ENCODE measurements at regions not wholly inside any gene's neighbourhood (a gene's known extent, or its start where the extent isn't known, plus 50 kb on each side); places are given as distances from the start of the nearest gene placed in this dataset.

DNA sequence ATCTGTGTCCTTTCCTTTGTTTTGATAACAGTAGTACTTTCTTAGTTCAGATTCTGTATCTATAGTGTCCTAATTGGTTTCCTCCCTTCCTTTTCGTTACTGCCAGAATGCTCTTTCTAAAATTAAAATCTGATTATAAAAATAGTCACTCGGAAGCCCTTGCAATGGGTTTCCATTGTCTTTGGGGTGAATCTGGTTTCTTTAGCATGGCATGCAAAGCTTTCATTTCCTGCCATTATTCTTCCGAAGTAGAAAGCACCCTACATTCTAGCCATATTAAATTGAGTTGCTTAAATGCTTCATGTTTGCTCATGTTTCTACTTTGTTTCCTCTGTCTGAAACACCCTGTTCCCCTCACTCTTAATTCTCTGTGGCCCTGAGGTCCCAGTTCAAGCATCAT is 53.2 kb upstream of the MACF1 start:
- Histone ChIP-seq H2AFZ (ENCODE audit: low read depth, low read length) (no peak overlapping the region), H3K27ac (ENCODE audit: low read length) (no peak overlapping the region), H3K4me2 (ENCODE audit: low read length) (no peak overlapping the region), H3K79me2 (ENCODE audit: low read length) (peaks cover 37% of the 10 kb centered on the region), H4K20me1 (ENCODE audit: insufficient read depth, low read length) (no peaks in the 10 kb centered on the region; the same call in 1 of the 2 replicates), H3K9ac (ENCODE audit: low read length) (no peak overlapping the region), H3K36me3 (replicated peaks; ENCODE audit: low read depth, low read length) (no peaks in the 10 kb centered on the region), H3K4me3 (ENCODE audit: low read length) (no peak overlapping the region), H3K4me1 (ENCODE audit: low read length) (no peaks in the 10 kb centered on the region), H3K9me3 (ENCODE audit: insufficient read depth, low read length) (no peaks in the 10 kb centered on the region), H3K27me3 (ENCODE audit: low read depth, low read length) (no peaks in the 10 kb centered on the region)
- no peak for TF ChIP-seq EZH2phosphoT487 (IDR thresholded peaks at IDR 0.05; ENCODE audit: low read depth)
- TF ChIP-seq, protein P1, sequence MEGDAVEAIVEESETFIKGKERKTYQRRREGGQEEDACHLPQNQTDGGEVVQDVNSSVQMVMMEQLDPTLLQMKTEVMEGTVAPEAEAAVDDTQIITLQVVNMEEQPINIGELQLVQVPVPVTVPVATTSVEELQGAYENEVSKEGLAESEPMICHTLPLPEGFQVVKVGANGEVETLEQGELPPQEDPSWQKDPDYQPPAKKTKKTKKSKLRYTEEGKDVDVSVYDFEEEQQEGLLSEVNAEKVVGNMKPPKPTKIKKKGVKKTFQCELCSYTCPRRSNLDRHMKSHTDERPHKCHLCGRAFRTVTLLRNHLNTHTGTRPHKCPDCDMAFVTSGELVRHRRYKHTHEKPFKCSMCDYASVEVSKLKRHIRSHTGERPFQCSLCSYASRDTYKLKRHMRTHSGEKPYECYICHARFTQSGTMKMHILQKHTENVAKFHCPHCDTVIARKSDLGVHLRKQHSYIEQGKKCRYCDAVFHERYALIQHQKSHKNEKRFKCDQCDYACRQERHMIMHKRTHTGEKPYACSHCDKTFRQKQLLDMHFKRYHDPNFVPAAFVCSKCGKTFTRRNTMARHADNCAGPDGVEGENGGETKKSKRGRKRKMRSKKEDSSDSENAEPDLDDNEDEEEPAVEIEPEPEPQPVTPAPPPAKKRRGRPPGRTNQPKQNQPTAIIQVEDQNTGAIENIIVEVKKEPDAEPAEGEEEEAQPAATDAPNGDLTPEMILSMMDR (IDR thresholded peaks at IDR 0.05; ENCODE audit: low read depth, low read length) = no peak

DNA sequence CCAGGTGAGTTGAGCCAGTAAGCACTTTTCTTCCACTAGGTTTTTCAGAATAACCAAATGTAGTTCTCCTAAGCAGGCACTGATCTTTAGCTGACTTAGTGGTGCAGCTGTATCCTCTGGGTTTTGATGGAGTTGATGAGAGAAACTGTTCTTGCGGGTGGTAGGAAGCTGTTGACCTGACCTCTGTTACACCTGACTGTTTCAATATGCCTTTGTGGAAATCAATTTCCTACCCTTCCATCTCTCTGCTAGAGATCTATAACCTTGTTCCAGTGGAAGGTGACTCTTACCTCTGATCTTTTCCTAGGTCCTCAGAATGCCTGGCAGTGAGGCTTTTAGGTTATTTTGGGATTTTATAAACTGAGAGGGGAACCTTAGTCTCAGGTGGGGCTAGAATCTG is 51.6 kb upstream of the MACF1 start:
- no peaks in the 10 kb centered on the region for H3K9me3 ChIP-seq (ENCODE audit: insufficient read depth, low read length)
- H4K20me1 ChIP-seq (ENCODE audit: insufficient read depth, low read length) = peaks cover 8% of the 10 kb centered on the region
- H3K4me3 ChIP-seq (ENCODE audit: low read length) = no peak overlapping the region
- H3K4me1 ChIP-seq (ENCODE audit: low read length) = no peaks in the 10 kb centered on the region
- H3K27ac ChIP-seq (ENCODE audit: low read length) = no peak overlapping the region
- TF ChIP-seq, protein P1 (IDR thresholded peaks at IDR 0.05; ENCODE audit: low read depth, low read length) = no peak
- TF ChIP-seq EZH2phosphoT487 (IDR thresholded peaks at IDR 0.05; ENCODE audit: low read depth) = no peak
- H2AFZ ChIP-seq (ENCODE audit: low read depth, low read length) = no peak overlapping the region
- no peaks in the 10 kb centered on the region for H3K27me3 ChIP-seq (ENCODE audit: low read depth, low read length)
- no peak overlapping the region for H3K4me2 ChIP-seq (ENCODE audit: low read length)
- H3K9ac ChIP-seq (ENCODE audit: low read length) = no peak overlapping the region
- peaks cover 42% of the 10 kb centered on the region for H3K79me2 ChIP-seq (ENCODE audit: low read length)
- no peaks in the 10 kb centered on the region for H3K36me3 ChIP-seq (replicated peaks; ENCODE audit: low read depth, low read length)

DNA sequence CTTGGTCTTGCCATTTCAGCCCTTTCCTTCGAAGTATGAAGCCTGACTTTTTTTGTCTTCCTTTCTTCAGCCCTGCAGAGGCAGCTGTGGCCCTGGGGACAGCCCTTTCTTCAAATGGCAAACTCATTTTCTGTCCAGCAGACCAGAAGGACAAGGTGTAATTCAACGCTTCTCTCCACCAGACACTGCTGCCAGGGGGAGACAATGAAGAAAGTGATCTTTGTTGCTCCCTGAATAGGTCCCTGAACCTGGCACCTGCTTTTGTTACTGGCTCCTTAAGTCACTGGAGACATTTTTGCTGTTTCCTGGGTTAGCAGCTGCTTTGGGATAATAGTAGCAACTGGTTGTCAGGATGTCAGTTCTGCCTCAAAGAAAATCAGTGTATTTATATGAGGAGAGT is 50.8 kb upstream of the MACF1 start:
- no peak overlapping the region for H2AFZ ChIP-seq (ENCODE audit: low read depth, low read length)
- peaks cover 6% of the 10 kb centered on the region; the same call in 1 of the 2 replicates for H3K4me1 ChIP-seq (ENCODE audit: low read length)
- no peaks in the 10 kb centered on the region for H3K9me3 ChIP-seq (ENCODE audit: insufficient read depth, low read length)
- H3K9ac ChIP-seq (ENCODE audit: low read length) = no peak overlapping the region
- peaks cover 47% of the 10 kb centered on the region for H3K79me2 ChIP-seq (ENCODE audit: low read length)
- TF ChIP-seq, protein P1 (IDR thresholded peaks at IDR 0.05; ENCODE audit: low read depth, low read length) = no peak
- TF ChIP-seq EZH2phosphoT487 (IDR thresholded peaks at IDR 0.05; ENCODE audit: low read depth) = no peak
- peaks cover 11% of the 10 kb centered on the region for H4K20me1 ChIP-seq (ENCODE audit: insufficient read depth, low read length)
- no peak overlapping the region for H3K4me2 ChIP-seq (ENCODE audit: low read length)
- no peaks in the 10 kb centered on the region for H3K27me3 ChIP-seq (ENCODE audit: low read depth, low read length)
- no peak overlapping the region for H3K27ac ChIP-seq (ENCODE audit: low read length)
- no peaks in the 10 kb centered on the region for H3K36me3 ChIP-seq (replicated peaks; ENCODE audit: low read depth, low read length)
- no peak overlapping the region for H3K4me3 ChIP-seq (ENCODE audit: low read length)

DNA sequence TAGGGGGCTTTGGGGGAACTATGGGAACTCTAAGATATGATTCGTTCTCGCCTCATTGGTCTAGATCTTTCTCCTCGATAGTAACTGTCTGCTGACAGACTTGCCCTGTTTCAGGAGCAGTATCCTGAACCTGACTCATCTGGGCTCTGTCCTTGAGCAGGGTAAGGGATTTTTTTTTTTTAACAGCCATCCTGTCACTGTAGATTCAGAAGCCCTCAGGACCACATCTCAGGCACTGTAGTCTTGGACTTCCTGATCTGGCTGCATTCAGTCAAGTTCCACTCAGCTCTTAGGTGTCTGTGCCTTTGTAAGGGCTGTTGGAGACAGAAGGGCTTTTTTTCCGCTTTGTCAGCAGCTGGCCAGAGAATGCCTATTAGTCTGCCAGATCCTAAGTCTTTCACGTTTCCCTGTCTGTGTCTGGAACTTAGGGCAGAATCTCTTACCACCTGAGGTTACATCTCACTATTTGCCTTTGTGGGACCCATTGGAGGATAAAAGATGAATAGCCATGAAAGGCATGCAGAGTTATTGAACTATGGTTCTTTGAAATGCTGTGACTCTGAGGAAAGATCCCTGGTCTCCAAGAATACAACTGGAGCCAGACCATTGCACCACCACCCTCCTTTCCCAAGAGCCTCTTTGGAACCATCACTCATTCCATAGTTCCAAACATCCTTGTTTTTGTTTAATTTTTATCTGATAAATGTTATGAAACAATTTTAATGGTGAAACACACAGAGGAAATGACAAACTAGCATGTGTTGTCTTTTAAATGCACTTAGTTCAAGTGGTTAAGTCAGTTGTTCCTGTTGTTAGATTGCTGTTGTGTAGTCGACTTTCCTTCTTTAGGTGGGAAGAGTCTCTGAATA is 49.7 kb upstream of the MACF1 start:
- Histone ChIP-seq H3K4me1 (ENCODE audit: low read length) (peaks cover 8% of the 10 kb centered on the region; the same call in 1 of the 2 replicates), H3K27me3 (ENCODE audit: low read depth, low read length) (no peaks in the 10 kb centered on the region), H3K27ac (ENCODE audit: low read length) (no peak overlapping the region), H3K9me3 (ENCODE audit: insufficient read depth, low read length) (no peaks in the 10 kb centered on the region), H3K36me3 (replicated peaks; ENCODE audit: low read depth, low read length) (no peaks in the 10 kb centered on the region), H2AFZ (ENCODE audit: low read depth, low read length) (no peak overlapping the region), H3K4me3 (ENCODE audit: low read length) (no peak overlapping the region), H3K9ac (ENCODE audit: low read length) (no peak overlapping the region), H3K4me2 (ENCODE audit: low read length) (no peak overlapping the region), H3K79me2 (ENCODE audit: low read length) (peaks cover 53% of the 10 kb centered on the region), H4K20me1 (ENCODE audit: insufficient read depth, low read length) (peaks cover 11% of the 10 kb centered on the region)
- TF ChIP-seq, protein P1 (IDR thresholded peaks at IDR 0.05; ENCODE audit: low read depth, low read length) = no peak
- no peak for TF ChIP-seq EZH2phosphoT487 (IDR thresholded peaks at IDR 0.05; ENCODE audit: low read depth)
